Islet precursor cell (in vitro differentiated cells): ENCODE measurements at regions not wholly inside any gene's neighbourhood (a gene's known extent, or its start where the extent isn't known, plus 50 kb on each side); places are given as distances from the start of the nearest gene placed in this dataset.
"Not testable (repeated sequence)": the region's sequence is repeated elsewhere in the genome, so short reads cannot be mapped to it uniquely, and the experiment has no call there.

Experiments
- DNase-seq: peaks from one replicate; pipeline ENCODE4 v3.0.0-alpha.2; 2018

- DNase-seq: no peak
Measured at GRCh38 chr7:113030489-113030888, 56.1 kb downstream of the GPR85 start.

GRCh38 chr7:113026941-113027340, 59.7 kb downstream of the GPR85 start:
- no peak for DNase-seq

DNA sequence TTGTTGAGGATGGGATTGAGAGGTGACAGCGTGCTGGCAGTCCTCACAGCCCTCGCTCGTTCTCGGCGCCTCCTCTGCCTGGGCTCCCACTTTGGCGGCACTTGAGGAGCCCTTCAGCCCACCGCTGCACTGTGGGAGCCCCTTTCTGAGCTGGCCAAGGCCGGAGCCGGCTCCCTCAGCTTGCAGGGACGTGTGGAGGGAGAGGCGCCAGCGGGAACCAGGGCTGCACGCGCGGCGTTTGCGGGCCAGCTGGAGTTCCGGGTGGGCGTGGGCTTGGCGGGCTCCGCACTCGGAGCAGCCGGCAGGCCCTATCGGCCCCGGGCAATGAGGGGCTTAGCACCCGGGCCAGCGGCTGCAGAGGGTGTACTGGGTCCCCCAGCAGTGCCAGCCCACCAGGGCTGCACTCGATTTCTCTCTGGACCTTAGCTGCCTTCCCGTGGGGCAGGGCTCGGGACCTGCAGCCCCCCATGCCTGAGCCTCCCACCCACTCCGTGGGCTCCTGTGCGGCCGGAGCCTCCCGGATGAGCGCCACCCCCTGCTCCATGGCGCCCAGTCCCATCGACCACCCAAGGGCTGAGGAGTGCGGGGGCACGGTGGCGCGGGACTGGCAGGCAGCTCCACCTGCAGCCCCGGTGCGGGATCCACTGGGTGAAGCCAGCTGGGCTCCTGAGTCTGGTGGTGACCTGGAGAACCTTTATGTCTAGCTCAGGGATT, 69.3 kb downstream of the GPR85 start:
- not testable (repeated sequence) for DNase-seq

DNA sequence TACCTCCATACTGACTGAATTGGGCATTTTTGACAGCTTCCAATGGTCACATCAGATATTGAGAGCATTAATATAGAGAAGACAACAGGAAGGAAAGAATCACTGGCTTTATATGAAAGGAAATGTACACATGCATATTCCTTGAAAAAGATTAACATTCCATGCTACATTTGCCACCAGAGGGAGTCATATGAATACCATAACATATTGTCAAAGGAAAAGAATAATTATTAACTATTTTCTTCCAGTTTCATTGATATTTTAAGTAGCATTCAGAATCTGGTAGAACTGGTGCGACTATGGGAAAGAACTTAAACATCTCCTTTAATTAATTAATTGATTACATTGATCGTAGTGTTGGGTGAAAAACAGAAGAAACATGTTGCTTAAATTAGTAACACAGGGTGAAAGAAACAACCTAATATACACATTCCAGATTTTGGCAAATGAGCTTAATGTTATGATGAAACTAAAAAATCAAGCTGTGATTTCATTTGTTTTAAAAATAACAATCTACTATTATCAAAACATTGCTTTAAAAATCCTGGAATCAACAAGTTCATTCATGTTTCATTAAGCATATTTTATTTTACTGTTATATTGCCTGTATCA, 71.5 kb downstream of the GPR85 start:
- DNase-seq: no peak

- DNase-seq: no peak
Measured at GRCh38 chr7:113013761-113014449, 72.7 kb downstream of the GPR85 start.

GRCh38 chr7:113012862-113013261, 73.8 kb downstream of the GPR85 start:
- not testable (repeated sequence) for DNase-seq

DNA sequence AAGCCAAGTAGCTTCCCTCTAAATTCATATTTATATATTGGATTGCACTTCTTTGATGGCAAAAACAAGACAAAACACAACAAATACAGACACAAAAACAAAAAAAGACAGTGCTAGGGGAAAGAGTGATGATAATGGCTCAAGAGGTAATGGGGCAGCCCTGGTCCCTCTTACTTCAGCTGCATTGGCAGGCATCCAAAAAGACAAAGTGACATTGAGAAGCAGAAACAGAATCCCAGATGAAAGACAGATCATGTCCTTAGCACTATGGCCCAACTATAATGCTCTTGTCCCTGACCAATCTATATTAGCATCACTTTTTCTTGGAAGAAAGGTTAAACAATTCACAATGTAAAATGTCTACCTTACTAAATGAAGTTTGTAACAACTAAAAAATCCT, 76.2 kb downstream of the GPR85 start:
- DNase-seq: no peak

- no peak for DNase-seq
Measured at GRCh38 chr7:113008755-113009154, 77.9 kb downstream of the GPR85 start.

GRCh38 chr7:113004726-113005454, 81.7 kb downstream of the GPR85 start:
- no peak for DNase-seq

DNA sequence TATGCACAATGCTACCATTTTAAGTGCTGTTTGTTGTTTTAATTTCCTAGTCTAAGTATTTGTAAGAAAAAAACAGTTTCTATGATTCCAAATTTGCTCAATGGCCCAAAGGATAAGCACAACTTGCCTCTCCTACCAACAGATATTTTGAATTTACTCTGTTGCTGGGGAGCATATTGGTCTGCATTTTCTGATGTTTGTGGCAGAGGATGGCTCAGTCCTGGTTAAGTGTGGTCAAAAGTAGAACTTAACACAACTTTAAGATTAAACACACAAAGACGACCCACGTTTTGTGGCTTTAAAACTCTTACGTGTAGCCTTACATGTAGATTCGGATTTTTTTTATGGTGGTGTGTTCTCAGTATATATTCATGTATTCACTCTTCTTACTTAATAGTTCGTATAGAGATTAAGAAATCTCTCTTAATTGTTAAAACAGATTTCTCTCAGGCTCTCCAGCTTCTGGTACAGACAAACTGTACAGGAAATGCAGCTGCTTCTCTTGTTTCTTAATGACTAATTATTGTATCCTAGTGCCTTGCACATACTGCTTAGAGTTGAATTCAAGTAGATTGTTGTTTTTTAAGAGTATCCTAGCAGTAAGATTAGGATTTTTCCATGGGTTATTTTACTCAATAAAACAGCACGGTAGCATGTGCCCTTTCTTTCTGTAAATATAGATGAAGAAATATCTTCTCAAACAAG, 86.2 kb downstream of the GPR85 start:
- DNase-seq: no peak

- DNase-seq: peak; percentile 47
Measured at GRCh38 chr7:112997831-112998230, 88.8 kb downstream of the GPR85 start.

DNA sequence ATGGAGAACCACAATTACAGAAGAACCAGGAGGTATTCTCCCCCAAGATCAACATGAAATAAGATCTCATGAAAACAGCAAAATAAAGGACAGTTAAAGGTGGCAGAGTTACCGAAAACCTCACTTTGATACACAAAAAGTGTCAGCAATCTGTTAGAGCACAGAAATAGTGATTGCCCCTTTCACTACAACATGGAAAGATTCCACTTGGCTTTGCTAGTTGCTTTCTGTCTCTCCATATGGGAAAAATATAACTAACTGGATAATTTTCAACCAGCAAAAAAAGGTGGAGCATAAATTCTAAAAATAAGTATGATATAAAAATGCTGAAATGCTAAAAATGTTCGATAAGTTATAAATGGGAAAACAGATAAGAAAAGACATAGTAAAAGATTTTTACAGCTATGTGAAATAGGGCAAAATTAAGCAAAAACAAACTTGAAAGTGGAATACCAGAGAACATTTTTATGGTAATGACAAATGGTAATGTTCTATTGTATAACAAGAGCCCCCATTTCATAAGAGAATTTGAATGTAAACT, 90.2 kb downstream of the GPR85 start:
- DNase-seq: no peak

- peak; percentile 79 for DNase-seq
Measured at GRCh38 chr7:112995059-112995824, 91.4 kb downstream of the GPR85 start.

GRCh38 chr7:112994656-112995055, 92.0 kb downstream of the GPR85 start:
- DNase-seq: no peak

GRCh38 chr7:112990624-112991023, 96.0 kb downstream of the GPR85 start:
- peak; percentile 52 for DNase-seq

DNA sequence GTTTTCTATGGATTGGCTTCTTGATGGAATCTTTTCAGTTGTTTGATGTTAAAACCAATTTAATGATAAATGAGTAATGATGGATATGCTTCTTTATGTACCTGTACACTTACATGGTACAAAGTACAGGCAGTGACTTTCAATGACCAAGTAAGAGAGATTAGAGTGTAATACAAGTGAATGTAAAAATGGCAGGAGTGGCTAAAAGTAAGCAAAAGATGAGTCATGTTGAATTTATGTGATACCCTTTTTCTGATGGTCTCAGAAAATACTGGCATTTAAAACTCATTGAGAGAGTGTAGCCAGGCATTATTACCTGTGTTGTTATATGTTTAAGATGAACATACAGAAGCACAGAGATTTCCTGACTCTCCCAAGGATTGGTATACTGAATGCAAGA, 97.1 kb downstream of the GPR85 start:
- DNase-seq: no peak

DNA sequence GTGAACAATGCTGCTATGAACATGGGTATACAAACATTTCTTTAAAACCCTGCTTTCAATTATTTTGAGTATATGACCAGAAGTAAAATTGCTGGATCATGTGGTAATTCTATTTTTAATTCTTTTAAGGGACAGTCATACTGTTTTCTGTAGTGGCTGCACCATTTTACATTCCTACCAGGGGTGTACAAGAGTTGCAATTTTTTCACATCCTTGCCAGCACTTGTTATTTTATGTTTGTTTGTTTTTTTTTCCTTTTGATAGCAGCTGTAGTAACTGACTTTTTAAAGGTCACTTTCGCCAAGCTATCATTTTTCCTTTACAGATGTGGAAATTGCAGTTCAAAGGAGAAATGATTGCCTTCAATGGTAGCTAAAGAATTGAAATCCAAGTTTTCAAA, 99.5 kb downstream of the GPR85 start:
- DNase-seq: no peak

DNA sequence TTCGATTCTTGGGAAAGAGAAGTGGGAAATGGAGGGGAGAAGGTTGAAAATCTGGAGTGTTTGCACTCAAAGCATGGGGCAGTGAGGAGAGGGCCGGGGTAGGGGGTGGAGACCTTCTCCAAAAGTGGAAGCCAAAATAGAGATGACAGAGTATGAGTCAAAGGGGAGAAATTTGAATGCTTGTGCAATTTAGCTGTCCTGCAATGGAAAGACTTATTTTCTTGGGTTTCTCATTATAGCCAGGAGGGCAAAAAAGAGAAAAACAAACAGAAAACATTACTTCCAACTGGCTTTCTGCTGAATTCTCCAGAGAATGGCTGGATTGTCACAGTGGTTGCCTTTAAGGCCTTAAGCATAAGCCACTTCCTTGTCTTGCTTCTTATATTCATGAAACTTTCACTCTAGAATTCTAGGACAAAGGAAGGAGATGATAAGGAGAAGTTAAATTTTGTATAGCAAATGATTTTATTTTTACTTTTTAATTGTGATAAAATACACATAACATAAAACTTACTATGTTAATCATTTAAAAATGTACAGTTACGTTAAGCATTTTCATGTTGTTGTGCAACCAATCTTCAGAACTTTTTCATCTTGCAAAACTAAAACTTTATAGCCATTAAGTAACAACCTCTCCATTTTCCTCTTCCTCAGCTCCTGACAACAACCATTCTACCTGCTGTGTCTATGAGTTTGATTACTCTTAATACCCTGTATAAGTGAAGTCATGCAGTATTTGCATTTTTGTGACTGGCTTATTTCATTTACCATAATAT, 100.2 kb downstream of the GPR85 start:
- peak; percentile 69 for DNase-seq

GRCh38 chr7:112985377-112985987, 101.1 kb downstream of the GPR85 start:
- peak; percentile 81 for DNase-seq

GRCh38 chr7:112982441-112983063, 104.1 kb downstream of the GPR85 start:
- no peak for DNase-seq
